ENCODE measurements at regions not wholly inside any gene's neighbourhood (a gene's known extent, or its start where the extent isn't known, plus 50 kb on each side); places are given as distances from the start of the nearest gene placed in this dataset.
"Not testable (repeated sequence)": the region's sequence is repeated elsewhere in the genome, so short reads cannot be mapped to it uniquely, and the experiment has no call there.

- DNase-seq (ENCODE audit: low read depth); H3K4me3 ChIP-seq (ENCODE audit: low read depth, low read length): not testable (repeated sequence)
Measured at GRCh38 chr19:14289810-14290209, 83.8 kb upstream of the ADGRL1 start.

- DNase-seq (ENCODE audit: low read depth); H3K4me3 ChIP-seq (ENCODE audit: low read depth, low read length): not testable (repeated sequence)
Measured at GRCh38 chr19:14287837-14288236, 81.9 kb upstream of the ADGRL1 start.

GRCh38 chr19:14286594-14286993, 80.6 kb upstream of the ADGRL1 start:
- DNase-seq (ENCODE audit: low read depth); H3K4me3 ChIP-seq (ENCODE audit: low read depth, low read length): not testable (repeated sequence)

- DNase-seq (ENCODE audit: low read depth); H3K4me3 ChIP-seq (ENCODE audit: low read depth, low read length): not testable (repeated sequence)
Measured at GRCh38 chr19:14285726-14286125, 79.8 kb upstream of the ADGRL1 start.

- H3K4me3 ChIP-seq (ENCODE audit: low read depth, low read length) = not testable (repeated sequence)
Measured at GRCh38 chr19:14283813-14284520, 78.0 kb upstream of the ADGRL1 start.

GRCh38 chr19:14279270-14279669, 73.3 kb upstream of the ADGRL1 start:
- not testable (repeated sequence) for H3K4me3 ChIP-seq (ENCODE audit: low read depth, low read length); DNase-seq (ENCODE audit: low read depth)

More at GRCh38 chr19:14283813-14284520, 78.0 kb upstream of the ADGRL1 start:
- peak; percentile 95 for DNase-seq (ENCODE audit: low read depth)

- no peak for DNase-seq (ENCODE audit: low read depth)
- TF ChIP-seq CTCF (IDR thresholded peaks at IDR 0.05; ENCODE audit: insufficient read depth, low read depth, low read length) = no peak
- no peak overlapping the region for H3K4me3 ChIP-seq (ENCODE audit: low read depth, low read length)
Measured at GRCh38 chr19:14277608-14278007, 71.6 kb upstream of the ADGRL1 start.

- H3K4me3 ChIP-seq (ENCODE audit: low read depth, low read length); DNase-seq (ENCODE audit: low read depth): not testable (repeated sequence)
Measured at GRCh38 chr19:14275823-14276222, 69.9 kb upstream of the ADGRL1 start.

GRCh38 chr19:14272623-14273022, 66.7 kb upstream of the ADGRL1 start:
- H3K4me3 ChIP-seq (ENCODE audit: low read depth, low read length) = no peak overlapping the region
- DNase-seq (ENCODE audit: low read depth) = no peak
- no peak for TF ChIP-seq CTCF (IDR thresholded peaks at IDR 0.05; ENCODE audit: insufficient read depth, low read depth, low read length)

GRCh38 chr19:14271840-14272239, 65.9 kb upstream of the ADGRL1 start:
- no peak overlapping the region for H3K4me3 ChIP-seq (ENCODE audit: low read depth, low read length)
- TF ChIP-seq CTCF (IDR thresholded peaks at IDR 0.05; ENCODE audit: insufficient read depth, low read depth, low read length) = no peak

GRCh38 chr19:14270557-14270956, 64.6 kb upstream of the ADGRL1 start:
- DNase-seq (ENCODE audit: low read depth); H3K4me3 ChIP-seq (ENCODE audit: low read depth, low read length): not testable (repeated sequence)

More at GRCh38 chr19:14271840-14272239, 65.9 kb upstream of the ADGRL1 start:
- DNase-seq (ENCODE audit: low read depth) = no peak

All from fibroblast of villous mesenchyme (primary cell).